ENCODE measurements at regions not wholly inside any gene's neighbourhood (a gene's known extent, or its start where the extent isn't known, plus 50 kb on each side); places are given as distances from the start of the nearest gene placed in this dataset.

- TF ChIP-seq CTCF (IDR thresholded peaks at IDR 0.05): no peak
- no peak for TF ChIP-seq POLR2A (IDR thresholded peaks at IDR 0.05)
Measured at GRCh38 chr3:106299300-106300098, 430.7 kb upstream of the CBLB start.

Measured in upper lobe of left lung (tissue), 4 donors.